ENCODE measurements at regions not wholly inside any gene's neighbourhood (a gene's known extent, or its start where the extent isn't known, plus 50 kb on each side); places are given as distances from the start of the nearest gene placed in this dataset.

DNA sequence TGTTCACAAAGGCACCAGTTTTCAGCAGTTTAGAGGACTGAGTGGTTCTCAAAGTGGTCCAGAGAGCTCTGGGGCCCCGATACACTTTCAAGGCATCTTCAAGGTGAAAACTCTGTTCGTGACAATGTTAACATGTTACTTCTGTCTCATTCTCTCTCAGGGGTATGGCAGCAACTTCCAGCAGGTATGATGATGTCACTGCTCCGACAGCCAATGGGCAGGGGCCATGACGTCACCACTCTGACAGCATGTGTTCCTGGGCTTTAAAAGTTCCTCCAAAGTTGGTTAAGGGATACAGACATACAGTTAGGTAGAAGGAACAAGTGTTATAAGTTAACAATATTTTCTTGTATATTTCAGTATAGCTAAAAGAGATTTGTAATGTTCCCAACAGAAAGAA is 87.9 kb downstream of the KLF15 start:
- no peak for TF ChIP-seq EZH2 (IDR thresholded peaks at IDR 0.05; ENCODE audit: insufficient read depth, poor library complexity, severe bottlenecking)
- TF ChIP-seq EZH2phosphoT487 (IDR thresholded peaks at IDR 0.05; ENCODE audit: insufficient read depth, low read depth), result no peak

Measured in GM23248 (cell line).